GM12891 (cell line): ENCODE measurements at regions not wholly inside any gene's neighbourhood (a gene's known extent, or its start where the extent isn't known, plus 50 kb on each side); places are given as distances from the start of the nearest gene placed in this dataset.

Experiments
- POLR2A ChIP-seq: IDR thresholded peaks from 2 replicates; pipeline ENCODE4 v1.6.1; 2011; ENCODE audit warnings: low read depth, low read length, control low read depth
- POLR2AphosphoS5 ChIP-seq: IDR thresholded peaks from 2 replicates; pipeline ENCODE4 v1.6.1; 2011; ENCODE audit warnings: low read depth, low read length, control low read depth
- TAF1 ChIP-seq: IDR thresholded peaks from 2 replicates; pipeline ENCODE4 v1.6.1; 2011; ENCODE audit warnings: low read depth, low read length, control low read depth

- TF ChIP-seq POLR2AphosphoS5 = no peak
- no peak for TF ChIP-seq POLR2A
- TF ChIP-seq TAF1 = no peak
Measured at GRCh38 chr2:133682906-133683305, 114.6 kb upstream of the NCKAP5 start.
